ENCODE measurements at regions not wholly inside any gene's neighbourhood (a gene's known extent, or its start where the extent isn't known, plus 50 kb on each side); places are given as distances from the start of the nearest gene placed in this dataset.

DNA sequence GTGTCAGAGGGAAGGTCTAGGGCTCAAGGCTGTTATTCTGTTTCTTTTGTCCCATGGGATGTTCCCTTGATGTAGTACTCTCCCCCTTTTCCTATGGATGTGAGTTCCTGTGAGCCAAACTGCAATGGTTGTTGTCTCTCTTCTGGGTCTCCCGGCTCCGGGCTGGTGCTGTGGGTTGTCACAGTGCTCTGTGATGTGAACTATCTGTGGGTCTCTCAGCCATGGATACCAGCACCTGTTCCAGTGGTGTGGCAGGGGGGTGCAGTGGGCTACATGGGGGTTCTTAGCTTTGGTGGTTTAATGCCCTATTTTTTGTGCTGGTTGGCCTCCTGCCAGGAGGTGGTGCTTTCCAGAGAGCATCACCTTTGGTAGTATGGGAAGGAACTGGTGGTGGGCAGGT, 941.1 kb downstream of the KCNA4 start:
- Histone ChIP-seq H3K27me3 (ENCODE audit: insufficient read depth) (no peaks in the 10 kb centered on the region), H3F3A (replicated peaks; ENCODE audit: insufficient read depth) (no peaks in the 10 kb centered on the region), H3K36me3 (replicated peaks in 1 of 2; ENCODE audit: control insufficient read depth in 1 of 2, insufficient read depth in 2 of 2, low read length in 1 of 2) (no peaks in the 10 kb centered on the region), H3K4me3 (ENCODE audit: low read depth in 2 of 2, low read length in 1 of 2) (no peak overlapping the region), H3K79me2 (ENCODE audit: insufficient read depth) (no peaks in the 10 kb centered on the region), H2AFZ (ENCODE audit: low read depth) (no peak overlapping the region), H3K4me2 (no peak overlapping the region), H3K4me1 (ENCODE audit: control insufficient read depth in 1 of 2, insufficient read depth in 2 of 2, low read depth in 1 of 2, low read length in 1 of 2) (no peaks in the 10 kb centered on the region), H3K9me3 (peaks cover 13% of the 10 kb centered on the region; the same call in 1 of the 2 replicates), H3K9me2 (no peaks in the 10 kb centered on the region), H4K20me1 (ENCODE audit: insufficient read depth) (no peaks in the 10 kb centered on the region), H3K9ac (no peak overlapping the region), H3K27ac (ENCODE audit: low read depth in 2 of 2, low read length in 1 of 2) (no peak overlapping the region)
- WGBS (ENCODE audit: low lambda C conversion rate), result 51% methylated on average over 2 of the region's 2 CpGs
- POLR2A ChIA-PET, result no interaction called here
- TF ChIP-seq GATA2 (CRISPR knock-in tag; IDR thresholded peaks at IDR 0.05) (no peak), RCOR1 (IDR thresholded peaks at IDR 0.05; ENCODE audit: low read length) (no peak), MEF2A (IDR thresholded peaks at IDR 0.05; ENCODE audit: borderline replicate concordance, low read depth) (no peak), RFX5 (IDR thresholded peaks at IDR 0.05; ENCODE audit: low read length) (no peak), ELF1 (IDR thresholded peaks at IDR 0.05) (no peak), TEAD4 (IDR thresholded peaks at IDR 0.05; ENCODE audit: borderline replicate concordance, insufficient read depth) (no peak), TCF12 (IDR thresholded peaks at IDR 0.05) (no peak), SIN3A (IDR thresholded peaks at IDR 0.05; ENCODE audit: borderline replicate concordance, low read depth, low read length) (no peak), FOXM1 (IDR thresholded peaks at IDR 0.05; ENCODE audit: low read depth) (no peak), MXI1 (IDR thresholded peaks at IDR 0.05; ENCODE audit: low read depth, low read length) (no peak)
- TF ChIP-seq, protein P1, sequence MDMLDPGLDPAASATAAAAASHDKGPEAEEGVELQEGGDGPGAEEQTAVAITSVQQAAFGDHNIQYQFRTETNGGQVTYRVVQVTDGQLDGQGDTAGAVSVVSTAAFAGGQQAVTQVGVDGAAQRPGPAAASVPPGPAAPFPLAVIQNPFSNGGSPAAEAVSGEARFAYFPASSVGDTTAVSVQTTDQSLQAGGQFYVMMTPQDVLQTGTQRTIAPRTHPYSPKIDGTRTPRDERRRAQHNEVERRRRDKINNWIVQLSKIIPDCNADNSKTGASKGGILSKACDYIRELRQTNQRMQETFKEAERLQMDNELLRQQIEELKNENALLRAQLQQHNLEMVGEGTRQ (IDR thresholded peaks at IDR 0.05; ENCODE audit: borderline replicate concordance, low read depth, low read length), result no peak
- TF ChIP-seq, protein P2, sequence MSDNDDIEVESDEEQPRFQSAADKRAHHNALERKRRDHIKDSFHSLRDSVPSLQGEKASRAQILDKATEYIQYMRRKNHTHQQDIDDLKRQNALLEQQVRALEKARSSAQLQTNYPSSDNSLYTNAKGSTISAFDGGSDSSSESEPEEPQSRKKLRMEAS (IDR thresholded peaks at IDR 0.05; ENCODE audit: low read depth), result no peak
- TF ChIP-seq, protein P3, sequence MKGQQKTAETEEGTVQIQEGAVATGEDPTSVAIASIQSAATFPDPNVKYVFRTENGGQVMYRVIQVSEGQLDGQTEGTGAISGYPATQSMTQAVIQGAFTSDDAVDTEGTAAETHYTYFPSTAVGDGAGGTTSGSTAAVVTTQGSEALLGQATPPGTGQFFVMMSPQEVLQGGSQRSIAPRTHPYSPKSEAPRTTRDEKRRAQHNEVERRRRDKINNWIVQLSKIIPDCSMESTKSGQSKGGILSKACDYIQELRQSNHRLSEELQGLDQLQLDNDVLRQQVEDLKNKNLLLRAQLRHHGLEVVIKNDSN (IDR thresholded peaks at IDR 0.05; ENCODE audit: borderline replicate concordance, low read depth), result no peak
- TF ChIP-seq, protein P4, sequence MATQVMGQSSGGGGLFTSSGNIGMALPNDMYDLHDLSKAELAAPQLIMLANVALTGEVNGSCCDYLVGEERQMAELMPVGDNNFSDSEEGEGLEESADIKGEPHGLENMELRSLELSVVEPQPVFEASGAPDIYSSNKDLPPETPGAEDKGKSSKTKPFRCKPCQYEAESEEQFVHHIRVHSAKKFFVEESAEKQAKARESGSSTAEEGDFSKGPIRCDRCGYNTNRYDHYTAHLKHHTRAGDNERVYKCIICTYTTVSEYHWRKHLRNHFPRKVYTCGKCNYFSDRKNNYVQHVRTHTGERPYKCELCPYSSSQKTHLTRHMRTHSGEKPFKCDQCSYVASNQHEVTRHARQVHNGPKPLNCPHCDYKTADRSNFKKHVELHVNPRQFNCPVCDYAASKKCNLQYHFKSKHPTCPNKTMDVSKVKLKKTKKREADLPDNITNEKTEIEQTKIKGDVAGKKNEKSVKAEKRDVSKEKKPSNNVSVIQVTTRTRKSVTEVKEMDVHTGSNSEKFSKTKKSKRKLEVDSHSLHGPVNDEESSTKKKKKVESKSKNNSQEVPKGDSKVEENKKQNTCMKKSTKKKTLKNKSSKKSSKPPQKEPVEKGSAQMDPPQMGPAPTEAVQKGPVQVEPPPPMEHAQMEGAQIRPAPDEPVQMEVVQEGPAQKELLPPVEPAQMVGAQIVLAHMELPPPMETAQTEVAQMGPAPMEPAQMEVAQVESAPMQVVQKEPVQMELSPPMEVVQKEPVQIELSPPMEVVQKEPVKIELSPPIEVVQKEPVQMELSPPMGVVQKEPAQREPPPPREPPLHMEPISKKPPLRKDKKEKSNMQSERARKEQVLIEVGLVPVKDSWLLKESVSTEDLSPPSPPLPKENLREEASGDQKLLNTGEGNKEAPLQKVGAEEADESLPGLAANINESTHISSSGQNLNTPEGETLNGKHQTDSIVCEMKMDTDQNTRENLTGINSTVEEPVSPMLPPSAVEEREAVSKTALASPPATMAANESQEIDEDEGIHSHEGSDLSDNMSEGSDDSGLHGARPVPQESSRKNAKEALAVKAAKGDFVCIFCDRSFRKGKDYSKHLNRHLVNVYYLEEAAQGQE (IDR thresholded peaks at IDR 0.05; ENCODE audit: low read depth, low read length), result no peak
- CTCF ChIA-PET, result no interaction called here
- no peak for DNase-seq
